NCI-H69 (cell line): ENCODE measurements at regions not wholly inside any gene's neighbourhood (a gene's known extent, or its start where the extent isn't known, plus 50 kb on each side); places are given as distances from the start of the nearest gene placed in this dataset.
"Not testable (repeated sequence)": the region's sequence is repeated elsewhere in the genome, so short reads cannot be mapped to it uniquely, and the experiment has no call there.

Experiments used
- DNase-seq: peaks from one replicate; lab custom pipeline; 2025; lab: John Stamatoyannopoulos, UW

GRCh38 chr2:181737302-181737701 lies 57.0 kb upstream of the NEUROD1 start:
- not testable (repeated sequence) for DNase-seq

GRCh38 chr2:181738074-181738473 lies 57.8 kb upstream of the NEUROD1 start:
- peak; percentile 34 for DNase-seq

- DNase-seq: no peak
Measured at GRCh38 chr2:181738563-181738962, 58.2 kb upstream of the NEUROD1 start.

- no peak for DNase-seq
Measured at GRCh38 chr2:181741756-181742155, 61.4 kb upstream of the NEUROD1 start.

- DNase-seq: no peak
Measured at GRCh38 chr2:181742361-181742760, 62.0 kb upstream of the NEUROD1 start.

GRCh38 chr2:181742922-181743722 lies 62.8 kb upstream of the NEUROD1 start:
- peak; percentile 89 for DNase-seq

GRCh38 chr2:181743723-181744031 lies 63.4 kb upstream of the NEUROD1 start:
- DNase-seq: peak; percentile 62

GRCh38 chr2:181745796-181746540 lies 65.7 kb upstream of the NEUROD1 start:
- DNase-seq: no peak

- no peak for DNase-seq
Measured at GRCh38 chr2:181746844-181747243, 66.5 kb upstream of the NEUROD1 start.

GRCh38 chr2:181750305-181750704 lies 70.0 kb upstream of the NEUROD1 start:
- DNase-seq: no peak

GRCh38 chr2:181751266-181752030 lies 71.1 kb upstream of the NEUROD1 start:
- no peak for DNase-seq

- DNase-seq: no peak
Measured at GRCh38 chr2:181752301-181752700, 72.0 kb upstream of the NEUROD1 start.

GRCh38 chr2:181753686-181754085 lies 73.4 kb upstream of the NEUROD1 start:
- no peak for DNase-seq

GRCh38 chr2:181754105-181754504 lies 73.8 kb upstream of the NEUROD1 start:
- DNase-seq: no peak

GRCh38 chr2:181755181-181755580 lies 74.9 kb upstream of the NEUROD1 start:
- no peak for DNase-seq

GRCh38 chr2:181760521-181760920 lies 80.2 kb upstream of the NEUROD1 start:
- no peak for DNase-seq

- DNase-seq: no peak
Measured at GRCh38 chr2:181761175-181761574, 80.9 kb upstream of the NEUROD1 start.

- DNase-seq: no peak
Measured at GRCh38 chr2:181762000-181762399, 81.7 kb upstream of the NEUROD1 start.

- DNase-seq: no peak
Measured at GRCh38 chr2:181762848-181763247, 82.5 kb upstream of the NEUROD1 start.

GRCh38 chr2:181763423-181763822 lies 83.1 kb upstream of the NEUROD1 start:
- DNase-seq: no peak

GRCh38 chr2:181764095-181764963 lies 84.0 kb upstream of the NEUROD1 start:
- no peak for DNase-seq

- no peak for DNase-seq
Measured at GRCh38 chr2:181766129-181766528, 85.8 kb upstream of the NEUROD1 start.
